ENCODE measurements at regions not wholly inside any gene's neighbourhood (a gene's known extent, or its start where the extent isn't known, plus 50 kb on each side); places are given as distances from the start of the nearest gene placed in this dataset.
A peak's percentile ranks its signal among the peaks of the same experiment; 100 is the strongest.

DNA sequence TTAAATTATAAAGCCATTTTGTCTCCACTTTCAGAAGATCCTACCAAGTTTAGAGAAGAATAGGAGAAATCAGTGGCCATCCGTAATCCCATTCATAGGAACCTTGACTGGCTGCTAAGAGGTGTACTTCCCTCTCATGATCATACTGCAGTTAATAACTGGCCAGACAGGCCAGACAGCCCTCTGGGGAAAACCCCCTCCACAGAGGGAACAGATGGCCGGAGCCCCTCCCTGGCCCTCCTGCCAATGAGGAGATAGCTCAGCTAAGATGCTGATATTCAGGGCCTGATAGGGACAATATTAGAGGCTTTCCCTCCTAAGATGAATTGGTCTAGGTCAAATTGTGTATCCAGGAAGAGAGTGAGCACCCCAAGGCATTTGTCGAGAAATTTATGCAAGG, 200.0 kb upstream of the MAOA start:
- no peak for DNase-seq (ENCODE audit: extremely low spot score)
- CTCF ChIA-PET: no interaction called here
- TF ChIP-seq FOXK2 (IDR thresholded peaks at IDR 0.05) (no peak), TARDBP (IDR thresholded peaks at IDR 0.05) (no peak), ELF4 (IDR thresholded peaks at IDR 0.05) (no peak), FOXM1 (IDR thresholded peaks at IDR 0.05; ENCODE audit: borderline replicate concordance) (no peak), HDGF (IDR thresholded peaks at IDR 0.05; ENCODE audit: borderline replicate concordance) (no peak), NFRKB (IDR thresholded peaks at IDR 0.05) (no peak), SP1 (IDR thresholded peaks at IDR 0.05) (no peak), ARNT (IDR thresholded peaks at IDR 0.05) (no peak), ZNF384 (IDR thresholded peaks at IDR 0.05) (no peak), FOXA1 (IDR thresholded peaks at IDR 0.05) (no peak), CTBP1 (IDR thresholded peaks at IDR 0.05; ENCODE audit: borderline replicate concordance) (no peak), SUZ12 (IDR thresholded peaks at IDR 0.05) (no peak), LEF1 (IDR thresholded peaks at IDR 0.05; ENCODE audit: borderline replicate concordance) (no peak), L3MBTL2 (conservative IDR thresholded peaks at IDR 0.05) (no peak), BHLHE40 (IDR thresholded peaks at IDR 0.05; ENCODE audit: borderline replicate concordance) (no peak)
- TF ChIP-seq, protein P1, sequence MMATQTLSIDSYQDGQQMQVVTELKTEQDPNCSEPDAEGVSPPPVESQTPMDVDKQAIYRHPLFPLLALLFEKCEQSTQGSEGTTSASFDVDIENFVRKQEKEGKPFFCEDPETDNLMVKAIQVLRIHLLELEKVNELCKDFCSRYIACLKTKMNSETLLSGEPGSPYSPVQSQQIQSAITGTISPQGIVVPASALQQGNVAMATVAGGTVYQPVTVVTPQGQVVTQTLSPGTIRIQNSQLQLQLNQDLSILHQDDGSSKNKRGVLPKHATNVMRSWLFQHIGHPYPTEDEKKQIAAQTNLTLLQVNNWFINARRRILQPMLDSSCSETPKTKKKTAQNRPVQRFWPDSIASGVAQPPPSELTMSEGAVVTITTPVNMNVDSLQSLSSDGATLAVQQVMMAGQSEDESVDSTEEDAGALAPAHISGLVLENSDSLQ (IDR thresholded peaks at IDR 0.05): no peak
- POLR2A ChIA-PET: no interaction called here

GRCh38 chrX:43456906-43457305, 199.2 kb upstream of the MAOA start:
- ChIA-PET CTCF (no interaction called here), POLR2A (no interaction called here)
- TF ChIP-seq NFRKB (IDR thresholded peaks at IDR 0.05): no peak
- no peak for TF ChIP-seq CTBP1 (IDR thresholded peaks at IDR 0.05; ENCODE audit: borderline replicate concordance)
- no peak for TF ChIP-seq TARDBP (IDR thresholded peaks at IDR 0.05)
- no peak for TF ChIP-seq BHLHE40 (IDR thresholded peaks at IDR 0.05; ENCODE audit: borderline replicate concordance)
- no peak for TF ChIP-seq ARNT (IDR thresholded peaks at IDR 0.05)
- no peak for TF ChIP-seq FOXA1 (IDR thresholded peaks at IDR 0.05)
- no peak for TF ChIP-seq SP1 (IDR thresholded peaks at IDR 0.05)
- no peak for TF ChIP-seq L3MBTL2 (conservative IDR thresholded peaks at IDR 0.05)
- TF ChIP-seq ZNF384 (IDR thresholded peaks at IDR 0.05): no peak
- no peak for TF ChIP-seq ELF4 (IDR thresholded peaks at IDR 0.05)
- TF ChIP-seq, protein P1 (IDR thresholded peaks at IDR 0.05): no peak
- no peak for TF ChIP-seq FOXK2 (IDR thresholded peaks at IDR 0.05)
- no peak for DNase-seq (ENCODE audit: extremely low spot score)

GRCh38 chrX:43467608-43468234, 188.4 kb upstream of the MAOA start:
- peak; percentile 8 for DNase-seq (ENCODE audit: extremely low spot score)
- TF ChIP-seq SP1 (IDR thresholded peaks at IDR 0.05): no peak
- no peak for TF ChIP-seq L3MBTL2 (conservative IDR thresholded peaks at IDR 0.05)
- no peak for TF ChIP-seq SUZ12 (IDR thresholded peaks at IDR 0.05)
- TF ChIP-seq ZNF384 (IDR thresholded peaks at IDR 0.05): no peak
- TF ChIP-seq HDGF (IDR thresholded peaks at IDR 0.05; ENCODE audit: borderline replicate concordance): no peak
- no peak for TF ChIP-seq LEF1 (IDR thresholded peaks at IDR 0.05; ENCODE audit: borderline replicate concordance)
- ChIA-PET CTCF (no interaction called here), POLR2A (no interaction called here)

DNA sequence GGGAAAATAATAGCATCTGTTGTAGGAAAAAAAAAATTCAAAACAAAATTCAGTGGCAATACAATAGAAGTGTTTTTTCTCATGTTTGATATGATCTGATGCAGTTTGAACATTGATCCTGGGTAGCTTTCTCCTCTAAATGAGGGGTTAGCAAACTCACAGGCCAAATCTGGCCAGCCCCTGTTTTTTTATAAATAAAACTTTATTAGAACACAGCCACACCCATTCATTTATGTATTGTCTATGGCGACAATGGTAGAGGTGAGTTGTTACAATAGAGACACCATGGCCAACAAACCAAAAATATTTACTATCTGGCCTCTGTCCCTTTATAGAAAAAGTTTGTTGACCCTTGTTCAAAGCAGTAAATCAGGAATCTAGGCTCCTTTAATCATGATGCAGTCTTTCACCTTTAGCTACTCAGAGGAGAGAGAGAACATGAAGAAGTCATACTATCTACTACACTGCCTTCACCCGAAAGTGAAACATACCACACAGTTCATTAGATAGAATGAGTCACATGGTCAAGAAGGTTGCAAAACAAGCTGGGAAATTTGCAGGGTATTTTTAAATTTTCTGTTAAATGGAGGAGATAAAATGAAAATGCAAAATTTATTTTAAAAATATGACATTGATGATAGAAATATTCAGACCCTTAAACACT, 186.6 kb upstream of the MAOA start:
- TF ChIP-seq LEF1 (IDR thresholded peaks at IDR 0.05; ENCODE audit: borderline replicate concordance) (no peak), TARDBP (IDR thresholded peaks at IDR 0.05) (no peak), ZNF384 (IDR thresholded peaks at IDR 0.05) (no peak), HDGF (IDR thresholded peaks at IDR 0.05; ENCODE audit: borderline replicate concordance) (no peak), FOXM1 (IDR thresholded peaks at IDR 0.05; ENCODE audit: borderline replicate concordance) (no peak)
- CTCF ChIA-PET: interaction anchor here (0.6 kb wide), 1 partner anchor 19 kb away, joined by 5 read pairs; no protein-coding TSS in a partner anchor
- POLR2A ChIA-PET: no interaction called here
- DNase-seq (ENCODE audit: extremely low spot score): no peak

GRCh38 chrX:43474321-43474720, 181.8 kb upstream of the MAOA start:
- ChIA-PET POLR2A (no interaction called here), CTCF (no interaction called here)
- no peak for DNase-seq (ENCODE audit: extremely low spot score)
- TF ChIP-seq ELF4 (IDR thresholded peaks at IDR 0.05): no peak
- TF ChIP-seq L3MBTL2 (conservative IDR thresholded peaks at IDR 0.05): no peak
- no peak for TF ChIP-seq FOXK2 (IDR thresholded peaks at IDR 0.05)
- TF ChIP-seq CTBP1 (IDR thresholded peaks at IDR 0.05; ENCODE audit: borderline replicate concordance): no peak
- no peak for TF ChIP-seq TARDBP (IDR thresholded peaks at IDR 0.05)
- no peak for TF ChIP-seq ARNT (IDR thresholded peaks at IDR 0.05)
- TF ChIP-seq LEF1 (IDR thresholded peaks at IDR 0.05; ENCODE audit: borderline replicate concordance): no peak

GRCh38 chrX:43479070-43479469, 177.0 kb upstream of the MAOA start:
- ChIA-PET CTCF (no interaction called here), POLR2A (no interaction called here)
- no peak for TF ChIP-seq SP1 (IDR thresholded peaks at IDR 0.05)
- no peak for TF ChIP-seq ZNF384 (IDR thresholded peaks at IDR 0.05)
- TF ChIP-seq CTBP1 (IDR thresholded peaks at IDR 0.05; ENCODE audit: borderline replicate concordance): no peak
- no peak for TF ChIP-seq LEF1 (IDR thresholded peaks at IDR 0.05; ENCODE audit: borderline replicate concordance)
- TF ChIP-seq L3MBTL2 (conservative IDR thresholded peaks at IDR 0.05): no peak
- no peak for TF ChIP-seq BHLHE40 (IDR thresholded peaks at IDR 0.05; ENCODE audit: borderline replicate concordance)
- no peak for TF ChIP-seq HDGF (IDR thresholded peaks at IDR 0.05; ENCODE audit: borderline replicate concordance)
- TF ChIP-seq FOXK2 (IDR thresholded peaks at IDR 0.05): no peak
- no peak for TF ChIP-seq FOXA1 (IDR thresholded peaks at IDR 0.05)
- DNase-seq (ENCODE audit: extremely low spot score): no peak

- ChIA-PET CTCF (interaction anchor here (0.6 kb wide), 1 partner anchor 13 kb away, joined by 3 read pairs; no protein-coding TSS in a partner anchor), POLR2A (no interaction called here)
- TF ChIP-seq ZNF384 (IDR thresholded peaks at IDR 0.05): no peak
- TF ChIP-seq LEF1 (IDR thresholded peaks at IDR 0.05; ENCODE audit: borderline replicate concordance): no peak
- no peak for TF ChIP-seq TARDBP (IDR thresholded peaks at IDR 0.05)
- TF ChIP-seq ARNT (IDR thresholded peaks at IDR 0.05): no peak
- TF ChIP-seq L3MBTL2 (conservative IDR thresholded peaks at IDR 0.05): no peak
- no peak for TF ChIP-seq SP1 (IDR thresholded peaks at IDR 0.05)
- TF ChIP-seq FOXA1 (IDR thresholded peaks at IDR 0.05): no peak
- TF ChIP-seq BHLHE40 (IDR thresholded peaks at IDR 0.05; ENCODE audit: borderline replicate concordance): no peak
- TF ChIP-seq NFRKB (IDR thresholded peaks at IDR 0.05): no peak
- TF ChIP-seq, protein P1 (IDR thresholded peaks at IDR 0.05): no peak
- no peak for TF ChIP-seq SUZ12 (IDR thresholded peaks at IDR 0.05)
- no peak for DNase-seq (ENCODE audit: extremely low spot score)
These were observed 176.2 kb upstream of the MAOA start for GRCh38 chrX:43479850-43480249.

Data from HEK293T (cell line).